ENCODE measurements at regions not wholly inside any gene's neighbourhood (a gene's known extent, or its start where the extent isn't known, plus 50 kb on each side); places are given as distances from the start of the nearest gene placed in this dataset.

GRCh38 chr1:5511381-5512097, 480.7 kb downstream of the NPHP4 start:
- DNase-seq, result no peak

GRCh38 chr1:5509664-5510452, 482.4 kb downstream of the NPHP4 start:
- peak; percentile 50 for DNase-seq

GRCh38 chr1:5508669-5509330, 483.4 kb downstream of the NPHP4 start:
- no peak for DNase-seq

GRCh38 chr1:5507340-5507739, 484.9 kb downstream of the NPHP4 start:
- no peak for DNase-seq

GRCh38 chr1:5506634-5507033, 485.6 kb downstream of the NPHP4 start:
- no peak for DNase-seq

GRCh38 chr1:5505944-5506343, 486.3 kb downstream of the NPHP4 start:
- no peak for DNase-seq

- DNase-seq, result no peak
Measured at GRCh38 chr1:5504364-5504740, 487.9 kb downstream of the NPHP4 start.

- no peak for DNase-seq
Measured at GRCh38 chr1:5503556-5504363, 488.5 kb downstream of the NPHP4 start.

- DNase-seq, result no peak
Measured at GRCh38 chr1:5502311-5503194, 489.7 kb downstream of the NPHP4 start.

GRCh38 chr1:5501206-5501930, 490.9 kb downstream of the NPHP4 start:
- no peak for DNase-seq

- no peak for DNase-seq
Measured at GRCh38 chr1:5500541-5500940, 491.7 kb downstream of the NPHP4 start.

- DNase-seq, result no peak
Measured at GRCh38 chr1:5497503-5497902, 494.7 kb downstream of the NPHP4 start.

GRCh38 chr1:5495596-5496410, 496.4 kb downstream of the NPHP4 start:
- no peak for DNase-seq

- DNase-seq, result no peak
Measured at GRCh38 chr1:5494518-5494917, 497.7 kb downstream of the NPHP4 start.

- no peak for DNase-seq
Measured at GRCh38 chr1:5493851-5494311, 498.3 kb downstream of the NPHP4 start.

GRCh38 chr1:5493275-5493674, 498.9 kb downstream of the NPHP4 start:
- DNase-seq, result no peak

- DNase-seq, result no peak
Measured at GRCh38 chr1:5492846-5493245, 499.4 kb downstream of the NPHP4 start.

- no peak for DNase-seq
Measured at GRCh38 chr1:5491207-5491904, 500.9 kb downstream of the NPHP4 start.

GRCh38 chr1:5490635-5491034, 501.6 kb downstream of the NPHP4 start:
- no peak for DNase-seq

- no peak for DNase-seq
Measured at GRCh38 chr1:5488448-5488847, 503.8 kb downstream of the NPHP4 start.

Data from CD4-positive, alpha-beta T cell treated with Interleukin-4 for 4 hours (primary cell).